ENCODE measurements at regions not wholly inside any gene's neighbourhood (a gene's known extent, or its start where the extent isn't known, plus 50 kb on each side); places are given as distances from the start of the nearest gene placed in this dataset.

- TF ChIP-seq RREB1 (CRISPR knock-in tag; IDR thresholded peaks at IDR 0.05), result no peak
Measured at GRCh38 chr1:86289161-86289560, 107.0 kb downstream of the ODF2L start (continued).

- intact Hi-C loops (cut with micrococcal nuclease) (no loop called here), in situ Hi-C loops (cut with MboI) (no loop called here)
- no peaks in the 10 kb centered on the region for H3K9me3 ChIP-seq (replicated peaks; ENCODE audit: control insufficient read depth, insufficient read depth, low read depth, low read length)
- BruUV-seq (replicated peaks), result no TSS peak
- no peaks in the 10 kb centered on the region for H3K27me3 ChIP-seq (ENCODE audit: control insufficient read depth in 2 of 2, insufficient read depth in 2 of 2, low read length in 2 of 2)
- ChIA-PET CTCF (ENCODE audit: low intra/inter-chr PET ratio) (no interaction called here), POLR2A (no interaction called here)
- H3K4me3 ChIP-seq, result no peak overlapping the region
- no peaks in the 10 kb centered on the region for H4K20me1 ChIP-seq (replicated peaks; ENCODE audit: control insufficient read depth, insufficient read depth, low read length)
- no peaks in the 10 kb centered on the region for H3K9me1 ChIP-seq (ENCODE audit: control insufficient read depth, insufficient read depth, low read length)
- H3K27ac ChIP-seq (ENCODE audit: extremely low read depth, low read depth, low read length), result no peak overlapping the region
- no peaks in the 10 kb centered on the region for H3K4me1 ChIP-seq (replicated peaks in 1 of 2; ENCODE audit: control insufficient read depth in 2 of 2, insufficient read depth in 2 of 2, low read length in 2 of 2)
- H3K9ac ChIP-seq (ENCODE audit: insufficient read depth in 1 of 2, low read depth in 2 of 2, low read length in 2 of 2), result no peak overlapping the region
- TF ChIP-seq ZNF586 (CRISPR knock-in tag; conservative IDR thresholded peaks at IDR 0.05), result no peak
- TF ChIP-seq ZNF239 (CRISPR knock-in tag; IDR thresholded peaks at IDR 0.05), result no peak
- TF ChIP-seq ZBTB43 (CRISPR knock-in tag; IDR thresholded peaks at IDR 0.05), result no peak
- TF ChIP-seq ZNF75A (CRISPR knock-in tag; IDR thresholded peaks at IDR 0.05), result no peak
- no peak for TF ChIP-seq ZNF354B (CRISPR knock-in tag; IDR thresholded peaks at IDR 0.05)
- TF ChIP-seq ZFPM2 (CRISPR knock-in tag; IDR thresholded peaks at IDR 0.05), result no peak
- H3K4me2 ChIP-seq (ENCODE audit: insufficient read depth, low read length), result no peak overlapping the region
- no peak for ATAC-seq
- no peak overlapping the region for H2AFZ ChIP-seq (ENCODE audit: low read depth, low read length)
- no peaks in the 10 kb centered on the region for H3K79me2 ChIP-seq (ENCODE audit: control insufficient read depth, insufficient read depth, low read length)
- 2% methylated on average over 6 of the region's 6 CpGs for WGBS (ENCODE audit: insufficient coverage, low coverage, missing lambda C conversion rate)
- FAIRE-seq, result no peak
- no peaks in the 10 kb centered on the region for H3K36me3 ChIP-seq (ENCODE audit: control insufficient read depth, insufficient read depth, low read length)
- DNase-seq (ENCODE audit: extremely low read depth in 1 of 4, low spot score in 3 of 4), result no peak
Measured at GRCh38 chr1:86288586-86289147, 107.5 kb downstream of the ODF2L start.
